Vagina (tissue), 2 donors: ENCODE measurements at regions not wholly inside any gene's neighbourhood (a gene's known extent, or its start where the extent isn't known, plus 50 kb on each side); places are given as distances from the start of the nearest gene placed in this dataset.

Experiments used
- POLR2A ChIP-seq, 2 donors: fragments of 450-650 bp; IDR thresholded peaks; one replicate each; pipeline ENCODE4 v1.6.1; 2017; ENCODE audit warnings: antibody characterized with exemption in 2 of 2, mild to moderate bottlenecking in 2 of 2, moderate library complexity in 2 of 2
- TF ChIP-seq, protein P1 (sequence below), 3 experiments: fragments of 450-650 bp in 2 of 3; fragments of 200-600 bp in 1 of 3; sonication (generic) in 1 of 3; IDR thresholded peaks; one replicate each; pipeline ENCODE4 v1.5.1; 2017 to 2019; ENCODE audit warnings: antibody characterized with exemption in 3 of 3, mild to moderate bottlenecking in 2 of 3, moderate library complexity in 2 of 3

DNA sequence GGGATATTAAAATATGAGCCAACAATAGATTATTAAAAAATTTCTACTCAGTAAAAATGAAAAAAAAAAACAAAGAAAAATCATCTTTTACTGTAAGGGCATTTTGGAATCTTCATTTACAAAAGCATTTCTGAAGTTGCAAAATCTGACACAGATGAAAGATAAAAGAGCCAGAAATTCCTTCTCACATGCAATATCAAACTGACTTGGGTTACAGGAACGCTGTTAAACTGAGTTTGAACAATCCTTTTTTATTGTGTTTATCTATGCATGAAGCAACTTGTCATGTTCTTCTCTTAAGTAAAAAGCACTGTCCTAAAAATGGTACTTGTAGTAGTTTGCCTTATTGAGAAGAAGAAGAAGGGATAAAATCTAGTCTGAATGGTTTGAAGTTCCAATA lies 468.5 kb upstream of the KCNMB2 start:
- TF ChIP-seq, protein P1, sequence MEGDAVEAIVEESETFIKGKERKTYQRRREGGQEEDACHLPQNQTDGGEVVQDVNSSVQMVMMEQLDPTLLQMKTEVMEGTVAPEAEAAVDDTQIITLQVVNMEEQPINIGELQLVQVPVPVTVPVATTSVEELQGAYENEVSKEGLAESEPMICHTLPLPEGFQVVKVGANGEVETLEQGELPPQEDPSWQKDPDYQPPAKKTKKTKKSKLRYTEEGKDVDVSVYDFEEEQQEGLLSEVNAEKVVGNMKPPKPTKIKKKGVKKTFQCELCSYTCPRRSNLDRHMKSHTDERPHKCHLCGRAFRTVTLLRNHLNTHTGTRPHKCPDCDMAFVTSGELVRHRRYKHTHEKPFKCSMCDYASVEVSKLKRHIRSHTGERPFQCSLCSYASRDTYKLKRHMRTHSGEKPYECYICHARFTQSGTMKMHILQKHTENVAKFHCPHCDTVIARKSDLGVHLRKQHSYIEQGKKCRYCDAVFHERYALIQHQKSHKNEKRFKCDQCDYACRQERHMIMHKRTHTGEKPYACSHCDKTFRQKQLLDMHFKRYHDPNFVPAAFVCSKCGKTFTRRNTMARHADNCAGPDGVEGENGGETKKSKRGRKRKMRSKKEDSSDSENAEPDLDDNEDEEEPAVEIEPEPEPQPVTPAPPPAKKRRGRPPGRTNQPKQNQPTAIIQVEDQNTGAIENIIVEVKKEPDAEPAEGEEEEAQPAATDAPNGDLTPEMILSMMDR (IDR thresholded peaks at IDR 0.05) = no peak
- TF ChIP-seq POLR2A (IDR thresholded peaks at IDR 0.05) = no peak
